COLO668 (cell line): ENCODE measurements at regions not wholly inside any gene's neighbourhood (a gene's known extent, or its start where the extent isn't known, plus 50 kb on each side); places are given as distances from the start of the nearest gene placed in this dataset.

ENCODE experiments used
- DNase-seq: peaks from one replicate; lab custom pipeline; 2025; ENCODE audit not compliant: unreplicated experiment; lab: John Stamatoyannopoulos, UW

DNA sequence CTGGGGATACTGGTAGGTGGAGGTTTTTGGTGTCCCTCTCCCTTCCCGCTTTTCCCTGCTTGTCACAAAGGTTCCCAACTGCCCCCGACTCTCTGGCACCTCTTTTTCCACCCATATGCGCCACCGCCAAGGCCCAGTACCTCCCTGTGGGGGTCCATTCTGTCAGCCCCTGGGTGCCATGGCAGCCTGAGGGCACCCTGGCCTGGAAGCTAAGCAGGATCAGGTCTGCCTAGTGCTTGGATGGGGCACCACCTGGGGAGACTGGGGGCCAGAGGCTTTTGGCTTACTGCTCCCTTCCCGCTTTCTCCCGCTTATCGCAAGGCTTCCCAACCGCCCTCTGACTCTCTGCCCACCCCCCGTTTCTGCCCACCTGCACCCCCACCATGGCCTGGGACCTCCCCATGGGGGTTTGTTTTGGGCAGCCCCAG is 2286.4 kb downstream of the TP53TG3F start:
- DNase-seq, result no peak

DNA sequence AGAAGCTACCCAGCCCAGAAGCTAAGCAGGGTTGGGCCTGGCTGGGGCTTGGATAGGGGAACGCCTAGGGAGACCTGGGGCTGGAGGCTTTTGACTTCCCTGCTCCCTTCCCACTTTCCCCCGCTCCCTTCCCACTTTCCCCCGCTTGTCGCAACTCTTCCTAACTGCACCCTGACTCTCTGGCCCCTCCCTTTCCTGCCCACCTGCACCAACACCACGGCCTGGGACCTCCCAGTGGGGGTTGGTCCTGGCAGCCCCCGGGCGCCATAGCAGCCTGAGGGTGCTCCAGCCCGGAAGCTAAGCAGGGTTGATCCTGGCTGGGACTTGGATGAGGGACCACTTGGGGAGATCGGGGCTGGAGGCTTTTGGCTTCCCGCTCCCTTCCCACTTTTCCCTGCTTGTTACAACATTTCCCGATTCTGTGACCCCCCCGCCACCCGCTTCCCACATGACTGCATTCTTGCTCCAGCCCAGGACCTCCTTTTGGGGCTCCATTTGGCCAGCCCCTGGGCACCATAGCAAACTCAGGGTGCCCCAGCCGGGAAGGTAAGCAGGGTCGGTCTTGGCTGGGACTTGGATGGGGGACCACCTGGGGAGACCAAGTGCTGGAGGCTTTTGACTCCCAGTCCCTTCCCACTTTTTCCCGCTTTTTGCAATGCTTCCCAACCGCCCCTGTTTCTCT is 2287.0 kb downstream of the TP53TG3F start:
- no peak for DNase-seq

DNA sequence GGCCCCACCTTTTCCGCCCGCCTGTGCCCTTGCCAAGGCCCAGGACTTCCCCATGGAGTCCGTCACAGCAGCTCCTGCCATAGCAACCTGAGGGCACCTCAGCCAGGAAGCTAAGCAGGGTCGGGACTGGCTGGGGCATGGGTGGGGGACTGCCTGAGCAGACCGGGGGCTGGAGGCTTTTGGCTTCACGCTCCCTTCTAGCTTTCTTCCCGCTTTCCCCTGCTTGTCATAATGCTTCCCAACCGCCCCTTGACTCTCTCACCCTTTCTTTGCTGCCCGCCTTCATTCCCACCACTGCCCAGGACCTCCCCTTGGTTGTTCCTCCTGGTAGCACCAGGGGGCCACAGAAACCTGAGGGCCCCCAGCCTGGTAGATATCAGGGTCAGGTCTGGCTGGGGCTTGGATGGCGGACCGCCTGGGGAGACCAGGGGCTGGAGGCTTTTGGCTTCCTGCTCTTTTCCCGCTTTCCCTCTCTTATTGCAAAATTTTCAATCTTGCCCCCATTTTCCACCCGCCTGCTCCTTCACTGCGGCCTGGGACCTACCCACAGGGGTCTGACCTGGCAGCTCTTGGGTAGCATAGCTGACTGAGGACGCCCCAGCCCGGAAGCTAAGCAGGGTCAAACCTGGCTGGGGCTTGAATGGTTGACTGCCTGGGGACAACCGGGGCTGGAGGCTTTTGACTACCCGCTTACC is 2287.7 kb downstream of the TP53TG3F start:
- no peak for DNase-seq

DNA sequence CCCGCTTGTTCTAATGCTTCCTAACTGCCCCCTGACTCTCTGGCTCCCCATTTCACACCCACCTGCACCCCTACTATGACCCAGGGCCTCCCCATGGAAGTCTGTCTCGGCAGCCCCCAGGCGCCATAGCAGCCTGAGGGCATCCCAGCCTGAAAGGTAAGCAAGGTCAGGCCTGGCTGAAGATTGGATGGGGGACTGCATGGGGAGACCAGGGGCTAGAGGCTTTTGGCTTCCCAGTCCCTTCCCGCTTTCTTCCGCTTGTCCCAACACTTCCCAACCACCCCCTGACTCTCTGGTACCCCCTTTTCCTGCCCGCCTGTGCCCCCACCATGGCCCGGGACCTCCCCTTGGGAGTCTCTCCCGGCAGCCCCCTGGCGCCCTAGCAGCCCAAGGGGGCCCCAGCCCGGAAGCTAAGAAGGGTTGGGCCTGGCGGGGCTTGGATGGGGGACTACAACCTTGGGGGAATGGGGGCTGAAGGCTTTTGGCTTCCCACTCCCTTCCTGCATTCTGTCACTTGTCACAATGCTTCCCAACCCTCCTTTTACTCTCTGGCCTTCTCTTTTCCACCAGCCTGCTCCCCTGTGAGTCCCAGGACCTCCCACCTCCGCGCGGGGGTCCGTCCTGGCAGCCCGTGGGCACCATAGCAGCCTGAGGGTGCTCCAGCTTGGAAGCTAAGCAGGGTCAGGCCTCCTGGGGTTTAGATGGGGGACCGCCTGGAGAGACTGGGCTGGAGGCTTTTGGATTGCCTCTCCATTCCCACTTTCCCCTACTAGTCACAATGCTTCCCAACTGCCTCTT is 2288.4 kb downstream of the TP53TG3F start:
- DNase-seq, result no peak

DNA sequence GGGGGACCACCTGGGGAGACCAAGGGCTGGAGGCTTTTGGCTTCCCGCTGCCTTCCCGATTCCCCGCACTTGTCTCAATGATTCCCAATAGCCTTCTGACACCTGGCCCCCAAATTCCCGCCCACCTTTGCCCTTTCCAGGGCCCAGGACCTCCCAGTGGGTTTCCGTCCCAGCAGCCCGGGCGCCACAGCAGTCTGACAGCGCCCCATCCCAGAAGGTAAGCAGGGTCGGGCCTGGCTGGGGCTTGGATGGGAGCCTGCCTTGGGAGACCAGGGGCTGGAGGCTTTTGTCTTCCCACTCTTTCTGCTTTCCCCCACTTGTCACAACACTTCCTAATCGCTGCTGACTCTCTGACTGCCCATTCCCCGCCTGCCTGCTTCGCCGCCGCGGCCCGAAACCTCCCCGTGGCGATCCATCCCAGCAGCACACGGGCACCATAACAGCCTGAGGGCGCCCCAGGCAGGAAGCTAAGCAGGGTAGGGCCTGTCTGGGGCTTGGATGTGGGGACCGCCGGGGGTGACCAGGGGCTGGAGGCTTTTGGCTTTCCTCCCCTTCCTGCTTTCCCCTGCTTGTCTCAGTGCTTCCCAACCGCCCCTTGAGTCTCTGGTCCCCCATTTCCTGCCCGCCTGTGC is 2289.3 kb downstream of the TP53TG3F start:
- DNase-seq, result no peak

DNA sequence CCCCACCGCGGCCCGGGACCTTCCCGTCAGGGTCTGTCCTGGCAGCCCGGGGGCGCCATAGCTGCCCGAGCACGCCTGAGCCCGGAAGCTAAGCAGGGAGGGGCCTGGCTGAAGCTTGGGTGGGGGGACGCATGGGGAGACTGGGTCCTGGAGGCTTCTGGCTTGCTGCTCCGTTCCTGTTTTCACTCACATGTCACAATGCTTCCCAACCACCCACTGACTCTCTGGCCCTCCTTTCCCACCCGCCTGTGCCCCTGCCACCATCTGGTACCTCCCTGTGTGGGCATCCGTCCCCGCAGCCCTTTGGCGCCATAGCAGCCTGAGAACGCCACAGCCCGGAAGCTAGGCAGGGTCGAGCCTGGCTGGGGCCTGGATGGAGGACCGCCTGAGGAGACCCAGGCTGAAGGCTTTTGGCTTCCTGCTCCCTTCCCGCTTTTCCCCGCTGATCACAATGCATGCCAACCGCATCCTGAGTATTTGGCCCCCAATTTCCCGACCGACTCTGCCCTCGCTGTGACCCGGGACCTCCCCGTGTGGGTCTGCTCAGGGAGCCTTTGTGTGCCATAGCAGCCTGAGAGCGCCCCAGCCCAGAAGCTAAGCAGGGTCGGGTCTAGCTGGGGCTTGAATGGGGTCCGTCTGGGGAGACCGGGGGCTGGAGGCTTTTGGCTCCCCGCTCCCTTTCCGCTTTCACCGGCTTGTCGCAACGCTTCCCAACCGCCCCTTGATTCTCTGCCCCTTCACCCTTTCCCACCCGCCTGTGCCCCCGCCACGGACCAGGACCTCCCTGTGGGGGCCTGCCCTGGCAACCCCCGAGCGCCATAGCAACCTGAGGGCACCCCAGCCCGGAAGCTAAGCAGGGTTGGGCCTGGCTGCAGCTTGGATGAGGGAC is 2290.1 kb downstream of the TP53TG3F start:
- no peak for DNase-seq

DNA sequence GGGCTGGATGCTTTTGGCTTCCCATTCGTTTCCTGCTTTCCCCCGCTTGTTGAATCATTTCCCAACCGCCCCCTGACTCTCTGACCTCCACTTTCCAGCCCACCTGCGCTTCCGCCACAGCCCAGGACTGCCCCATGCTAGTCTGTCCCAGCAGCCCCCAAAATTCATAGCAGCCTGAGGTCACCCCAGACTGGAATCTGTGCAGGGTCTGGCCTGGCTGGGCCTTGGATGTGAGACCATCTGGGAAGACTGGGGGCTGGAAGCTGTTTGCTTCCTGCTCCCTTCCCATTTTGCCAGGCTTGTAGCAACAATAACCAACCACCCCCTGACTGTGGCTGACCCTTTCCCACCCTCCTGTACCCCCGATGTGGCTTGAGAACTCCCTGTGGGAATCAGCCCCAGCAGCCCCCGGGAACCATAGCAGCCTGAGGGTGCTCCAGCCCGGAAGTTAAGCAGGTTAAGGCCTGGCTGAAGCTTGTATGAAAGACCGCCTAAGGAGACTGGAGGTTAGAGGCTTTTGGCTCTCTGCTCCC is 2290.8 kb downstream of the TP53TG3F start:
- no peak for DNase-seq

DNA sequence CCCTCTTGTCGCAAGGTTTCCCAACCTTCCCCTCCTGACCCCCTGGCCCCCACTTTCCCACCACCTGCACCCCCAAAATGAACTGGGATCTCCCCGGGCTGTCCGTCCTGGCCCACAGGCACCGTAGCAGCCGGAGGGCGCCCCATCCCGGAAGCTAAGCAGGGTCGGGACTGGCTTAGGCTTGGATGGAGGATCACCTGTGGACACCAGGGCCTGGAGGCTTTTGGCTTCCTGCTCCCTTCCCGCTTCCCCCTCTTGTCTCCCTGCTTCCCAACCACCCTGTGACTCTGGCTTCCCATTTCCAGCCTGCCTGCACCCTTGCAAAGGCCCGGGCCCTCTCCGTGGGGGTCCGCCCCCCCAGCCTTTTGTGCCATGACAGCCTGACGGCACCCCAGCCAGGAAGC is 2291.3 kb downstream of the TP53TG3F start:
- DNase-seq, result no peak

DNA sequence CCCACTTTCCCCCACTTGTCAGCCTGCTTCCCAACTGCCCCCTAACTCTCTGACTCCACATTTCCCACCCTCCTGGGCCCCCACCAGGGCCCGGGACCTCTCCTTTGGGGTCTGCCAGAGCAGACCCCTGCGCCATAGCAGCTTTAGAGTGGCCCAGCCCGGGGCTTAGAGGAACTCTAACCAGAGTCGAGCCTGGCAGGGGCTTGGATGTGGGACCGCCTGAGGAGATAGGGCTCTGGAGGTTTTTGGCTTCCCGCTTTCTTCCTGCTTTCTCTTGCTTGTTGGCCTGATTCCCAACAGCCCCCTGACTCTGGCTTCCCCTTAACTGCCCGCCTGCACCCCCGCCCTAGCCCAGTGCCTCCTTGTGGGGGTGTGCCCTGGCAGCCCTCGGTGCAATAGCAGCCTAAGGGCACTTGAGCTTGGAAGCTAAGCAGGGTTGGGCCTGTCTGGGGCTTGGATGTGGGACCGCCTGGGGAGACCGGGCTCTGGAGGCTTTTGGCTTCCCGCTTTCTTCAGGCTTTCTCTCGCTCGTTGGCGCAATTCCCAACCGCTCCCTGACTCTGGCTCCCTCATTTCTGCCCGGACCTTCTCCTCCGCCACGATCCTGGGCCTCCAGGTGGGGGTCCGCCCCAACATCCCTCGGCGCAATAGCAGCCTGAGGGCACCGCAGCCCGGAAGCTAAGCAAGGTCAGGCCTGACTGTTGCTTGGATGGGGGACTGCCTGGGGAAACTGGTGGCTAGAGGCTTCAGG is 2292.0 kb downstream of the TP53TG3F start:
- DNase-seq, result no peak

DNA sequence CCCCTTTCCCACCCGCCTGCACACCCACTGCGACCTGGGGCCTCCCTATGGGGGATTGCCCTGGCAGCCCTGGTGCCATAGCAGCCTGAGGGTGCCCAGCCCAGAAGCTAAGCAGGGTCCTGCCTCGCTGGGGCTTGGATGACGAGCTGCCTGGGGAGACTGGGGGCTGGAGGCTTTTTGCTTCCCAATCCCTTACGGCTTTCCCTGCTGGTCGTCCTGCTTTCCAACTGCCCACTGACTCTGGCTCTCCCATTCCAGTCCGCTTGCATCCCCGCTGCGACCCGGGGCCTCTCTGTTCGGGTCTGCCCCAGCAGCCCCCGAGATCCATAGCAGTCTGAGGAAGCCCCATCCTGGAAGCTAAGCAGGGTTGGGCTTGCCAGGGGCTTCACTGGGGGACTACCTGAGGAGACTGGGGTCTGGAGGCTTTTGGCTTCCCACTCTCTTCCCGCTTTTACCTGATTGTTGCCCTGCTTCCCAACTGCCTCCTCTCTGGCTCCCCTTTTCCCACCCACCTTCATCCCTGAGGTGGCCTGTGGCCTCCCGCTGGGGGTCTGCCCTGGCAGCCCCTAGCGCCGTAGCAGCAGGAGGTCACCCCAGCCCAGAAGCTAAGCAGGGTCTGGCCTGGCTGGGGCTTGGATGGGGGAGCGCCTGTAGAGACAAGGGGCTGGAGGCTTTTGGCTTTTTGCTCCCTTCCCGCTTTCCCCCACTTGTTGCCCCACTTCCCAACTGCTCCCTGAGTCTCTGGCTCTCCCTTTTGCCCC is 2292.8 kb downstream of the TP53TG3F start:
- no peak for DNase-seq

DNA sequence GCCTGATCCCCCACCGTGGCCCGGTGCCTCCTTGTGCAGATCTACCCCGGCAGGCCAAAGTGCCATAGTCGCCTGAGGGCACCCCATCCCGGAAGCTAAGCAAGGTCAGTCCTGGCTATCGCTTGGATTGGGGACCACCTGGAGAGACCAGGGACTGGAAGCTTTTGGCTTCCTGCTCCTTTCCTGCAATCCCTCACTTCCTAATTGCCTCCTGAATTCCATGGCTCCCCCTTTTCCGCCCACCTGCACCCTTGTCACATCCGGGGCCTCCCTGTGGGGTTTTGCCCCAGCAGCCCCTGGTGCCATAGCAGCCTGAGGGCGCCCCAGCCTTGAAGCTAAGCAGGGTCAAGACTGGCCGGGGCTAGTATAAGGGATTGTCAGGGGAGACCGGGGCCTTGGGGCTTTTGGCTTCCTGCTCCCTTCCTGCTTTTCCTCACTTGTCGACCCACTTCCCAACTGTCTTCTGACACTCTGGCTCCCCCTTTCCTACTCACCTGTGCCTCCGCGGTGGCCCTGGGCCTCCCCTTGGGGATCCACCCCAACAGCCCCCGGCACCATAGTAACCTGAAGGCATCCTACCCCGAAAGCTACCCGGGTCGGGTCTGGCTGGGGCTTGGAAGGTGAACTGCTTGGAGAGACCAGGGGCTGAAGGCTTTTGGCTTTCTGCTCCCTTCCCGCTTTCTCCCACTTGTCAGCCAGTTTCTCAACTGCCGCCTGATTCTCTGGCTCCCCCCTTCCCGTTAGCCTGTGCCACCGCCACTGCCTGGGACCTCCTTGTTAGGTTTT is 2293.6 kb downstream of the TP53TG3F start:
- DNase-seq, result no peak

DNA sequence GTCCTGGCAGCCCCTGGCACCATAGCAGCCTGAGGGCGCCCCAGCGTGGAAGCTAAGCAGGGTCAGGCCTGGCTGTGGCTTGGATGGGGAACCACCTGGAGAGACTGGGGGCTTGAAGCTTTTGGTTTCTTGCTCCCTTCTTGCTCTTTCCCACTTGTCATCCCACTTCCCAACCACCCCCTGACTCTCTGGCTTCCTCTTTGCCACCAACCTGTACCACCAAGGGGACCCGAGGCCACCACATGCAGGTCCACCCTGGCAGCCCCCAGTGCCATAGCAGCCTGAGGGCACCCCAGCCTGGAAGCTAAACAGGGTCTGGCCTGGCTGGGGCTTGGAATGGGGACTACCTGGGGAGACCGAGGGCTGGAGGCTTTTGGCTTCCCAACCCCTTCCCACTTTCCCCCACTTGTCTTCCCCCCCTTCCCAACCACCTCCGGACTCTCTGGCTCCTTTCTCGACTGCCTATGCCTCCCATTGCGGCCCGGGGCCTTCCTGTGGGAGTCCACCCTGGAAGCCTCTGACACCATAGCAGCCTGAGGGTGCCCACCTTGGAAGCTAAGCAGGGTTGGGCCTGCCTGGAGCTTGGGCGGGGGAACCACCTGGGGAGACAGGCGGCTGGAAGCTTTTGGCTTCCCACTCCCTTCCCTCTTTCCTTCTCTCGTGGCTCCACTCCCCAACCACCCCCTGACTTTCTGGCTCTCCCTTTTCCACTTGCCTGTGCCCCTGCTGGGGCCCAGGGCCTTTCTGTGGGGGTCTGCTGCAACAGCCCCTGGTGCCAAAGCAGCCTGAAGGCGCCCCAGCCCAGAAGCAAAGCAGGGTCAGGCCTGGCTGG is 2294.4 kb downstream of the TP53TG3F start:
- DNase-seq, result no peak

DNA sequence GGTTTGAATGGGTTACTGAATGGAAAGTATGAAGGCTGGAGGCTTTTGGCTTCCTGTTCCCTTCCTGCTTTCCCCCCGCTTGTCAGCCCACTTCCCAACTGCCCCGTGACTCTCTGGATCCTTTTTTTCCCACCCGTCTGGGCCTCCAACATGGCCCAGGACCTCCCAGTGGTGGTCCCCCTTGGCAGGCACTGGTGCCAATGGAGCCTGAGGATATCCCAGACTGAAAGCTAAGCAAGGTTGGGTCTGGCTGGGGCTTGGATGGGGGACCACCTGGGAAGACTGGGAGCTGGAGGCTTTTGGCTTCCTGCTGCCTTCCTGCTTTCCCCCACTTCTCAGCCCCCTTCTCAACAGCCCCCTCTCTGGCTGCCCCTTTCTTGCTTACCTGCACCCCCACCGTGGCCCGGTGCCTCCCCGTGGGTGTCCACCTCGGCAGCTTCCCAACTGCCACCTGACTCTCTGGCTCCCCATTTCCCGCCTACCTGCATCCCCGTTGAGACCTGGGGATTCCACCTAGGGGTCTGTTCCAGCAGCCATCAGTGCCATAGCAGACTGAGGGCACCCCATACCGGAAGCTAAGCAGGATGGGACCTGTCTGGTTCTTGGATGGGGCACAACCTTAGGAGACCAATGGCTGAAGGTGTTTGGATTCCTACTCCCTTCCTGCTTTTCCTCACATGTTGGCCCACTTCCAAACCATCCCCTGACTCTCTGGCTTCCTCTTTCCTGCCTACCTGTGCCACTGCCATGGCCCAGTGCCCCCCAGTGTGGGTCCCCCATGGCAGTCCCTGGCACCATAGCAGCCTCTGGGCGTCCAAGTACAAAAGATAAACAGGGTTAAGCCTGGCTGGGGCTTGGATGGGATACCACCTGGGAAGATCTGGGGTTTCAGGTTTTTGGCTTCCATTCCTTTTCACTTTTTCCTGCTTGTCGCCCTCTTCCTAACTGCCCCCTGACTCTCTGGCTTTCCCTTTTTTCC is 2295.3 kb downstream of the TP53TG3F start:
- no peak for DNase-seq

DNA sequence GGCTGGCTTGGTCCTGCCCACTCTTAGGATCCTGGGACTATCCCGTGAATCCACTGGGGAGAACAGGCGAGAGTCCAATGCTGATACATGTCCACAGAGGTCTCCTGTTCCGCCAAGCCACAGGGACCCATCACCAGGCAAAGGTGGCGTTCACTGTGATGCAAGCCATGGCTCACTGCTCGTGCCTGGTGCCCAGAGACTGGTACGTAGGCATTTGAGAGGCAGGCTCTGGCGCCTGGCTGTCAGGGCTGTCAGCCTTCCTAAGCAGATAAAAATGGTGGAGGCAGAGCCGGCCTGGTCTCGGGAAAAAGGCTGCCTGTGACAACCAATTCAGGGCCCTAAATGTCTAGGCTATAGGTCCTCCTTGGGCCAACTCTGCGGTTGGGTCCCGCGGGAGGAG is 2329.0 kb downstream of the TP53TG3F start:
- no peak for DNase-seq

DNA sequence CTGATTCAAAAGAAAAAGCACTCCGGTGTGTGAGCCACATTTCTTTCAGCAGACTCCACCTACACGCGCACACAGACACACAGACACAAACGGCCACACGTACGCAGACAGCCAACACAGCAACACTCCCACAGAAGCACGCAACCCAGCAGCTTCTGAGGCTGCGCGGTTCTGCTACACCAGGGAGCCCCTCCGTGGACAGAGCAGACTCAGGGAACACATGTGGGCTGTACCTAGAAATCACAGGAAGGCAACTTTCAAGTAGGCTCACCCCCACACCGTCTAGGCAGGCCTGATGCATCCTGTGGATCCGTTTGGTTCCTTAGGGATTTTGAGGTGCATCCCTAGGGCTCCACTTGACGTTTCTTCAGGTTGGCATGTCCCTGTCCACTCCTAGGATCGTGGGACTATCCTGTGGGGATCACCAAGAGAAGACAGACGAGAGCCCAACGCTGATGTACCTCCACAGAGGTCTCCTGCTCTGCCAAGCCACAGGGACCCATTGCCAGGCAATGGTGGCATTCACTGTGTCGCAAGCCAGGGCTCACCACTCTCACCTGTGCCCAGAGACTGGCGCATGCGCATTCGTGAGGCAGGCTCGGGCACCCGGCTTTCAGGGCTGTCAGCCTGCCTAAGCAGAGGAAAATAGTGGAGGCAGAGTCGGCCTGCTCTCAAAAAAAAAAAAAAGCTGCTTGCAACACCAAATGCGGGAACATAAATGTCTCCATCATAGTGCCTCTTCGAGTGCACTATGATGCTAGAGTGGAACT is 2333.3 kb downstream of the TP53TG3F start:
- no peak for DNase-seq
